GM12878 (cell line): ENCODE measurements at regions not wholly inside any gene's neighbourhood (a gene's known extent, or its start where the extent isn't known, plus 50 kb on each side); places are given as distances from the start of the nearest gene placed in this dataset.

ENCODE experiments used
- POLR2A ChIP-seq: IDR thresholded peaks from 2 replicates; pipeline ENCODE4 v1.6.1; 2011; ENCODE audit warnings: low read depth, mild to moderate bottlenecking, low read length
- TF ChIP-seq, protein P1 (sequence below): fragments of 450-650 bp; IDR thresholded peaks from 2 replicates; pipeline ENCODE4 v1.6.1; 2017; ENCODE audit warnings: low read depth, mild to moderate bottlenecking, moderate library complexity
- TF ChIP-seq, protein P2 (sequence below): fragments of 450-650 bp; IDR thresholded peaks from 2 replicates; pipeline ENCODE4 v1.6.1; 2017; ENCODE audit warnings: antibody characterized with exemption, mild to moderate bottlenecking, moderate library complexity

- no peak for TF ChIP-seq POLR2A
- TF ChIP-seq, protein P1, sequence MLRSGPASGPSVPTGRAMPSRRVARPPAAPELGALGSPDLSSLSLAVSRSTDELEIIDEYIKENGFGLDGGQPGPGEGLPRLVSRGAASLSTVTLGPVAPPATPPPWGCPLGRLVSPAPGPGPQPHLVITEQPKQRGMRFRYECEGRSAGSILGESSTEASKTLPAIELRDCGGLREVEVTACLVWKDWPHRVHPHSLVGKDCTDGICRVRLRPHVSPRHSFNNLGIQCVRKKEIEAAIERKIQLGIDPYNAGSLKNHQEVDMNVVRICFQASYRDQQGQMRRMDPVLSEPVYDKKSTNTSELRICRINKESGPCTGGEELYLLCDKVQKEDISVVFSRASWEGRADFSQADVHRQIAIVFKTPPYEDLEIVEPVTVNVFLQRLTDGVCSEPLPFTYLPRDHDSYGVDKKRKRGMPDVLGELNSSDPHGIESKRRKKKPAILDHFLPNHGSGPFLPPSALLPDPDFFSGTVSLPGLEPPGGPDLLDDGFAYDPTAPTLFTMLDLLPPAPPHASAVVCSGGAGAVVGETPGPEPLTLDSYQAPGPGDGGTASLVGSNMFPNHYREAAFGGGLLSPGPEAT: no peak
- TF ChIP-seq, protein P2, sequence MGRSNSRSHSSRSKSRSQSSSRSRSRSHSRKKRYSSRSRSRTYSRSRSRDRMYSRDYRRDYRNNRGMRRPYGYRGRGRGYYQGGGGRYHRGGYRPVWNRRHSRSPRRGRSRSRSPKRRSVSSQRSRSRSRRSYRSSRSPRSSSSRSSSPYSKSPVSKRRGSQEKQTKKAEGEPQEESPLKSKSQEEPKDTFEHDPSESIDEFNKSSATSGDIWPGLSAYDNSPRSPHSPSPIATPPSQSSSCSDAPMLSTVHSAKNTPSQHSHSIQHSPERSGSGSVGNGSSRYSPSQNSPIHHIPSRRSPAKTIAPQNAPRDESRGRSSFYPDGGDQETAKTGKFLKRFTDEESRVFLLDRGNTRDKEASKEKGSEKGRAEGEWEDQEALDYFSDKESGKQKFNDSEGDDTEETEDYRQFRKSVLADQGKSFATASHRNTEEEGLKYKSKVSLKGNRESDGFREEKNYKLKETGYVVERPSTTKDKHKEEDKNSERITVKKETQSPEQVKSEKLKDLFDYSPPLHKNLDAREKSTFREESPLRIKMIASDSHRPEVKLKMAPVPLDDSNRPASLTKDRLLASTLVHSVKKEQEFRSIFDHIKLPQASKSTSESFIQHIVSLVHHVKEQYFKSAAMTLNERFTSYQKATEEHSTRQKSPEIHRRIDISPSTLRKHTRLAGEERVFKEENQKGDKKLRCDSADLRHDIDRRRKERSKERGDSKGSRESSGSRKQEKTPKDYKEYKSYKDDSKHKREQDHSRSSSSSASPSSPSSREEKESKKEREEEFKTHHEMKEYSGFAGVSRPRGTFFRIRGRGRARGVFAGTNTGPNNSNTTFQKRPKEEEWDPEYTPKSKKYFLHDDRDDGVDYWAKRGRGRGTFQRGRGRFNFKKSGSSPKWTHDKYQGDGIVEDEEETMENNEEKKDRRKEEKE: no peak
Observed at GRCh38 chr7:15862016-15862780, 175.7 kb upstream of the MEOX2 start.
